ENCODE measurements at regions not wholly inside any gene's neighbourhood (a gene's known extent, or its start where the extent isn't known, plus 50 kb on each side); places are given as distances from the start of the nearest gene placed in this dataset.

GRCh38 chr17:14833201-14833785 lies 431.8 kb downstream of the PMP22 start:
- no peak for TF ChIP-seq CTCF (IDR thresholded peaks at IDR 0.05 in 4 of 5, conservative IDR thresholded peaks at IDR 0.05 in 1 of 5)
- TF ChIP-seq POLR2A (IDR thresholded peaks at IDR 0.05) = no peak

All from gastrocnemius medialis (tissue), 4 donors.